ENCODE measurements at regions not wholly inside any gene's neighbourhood (a gene's known extent, or its start where the extent isn't known, plus 50 kb on each side); places are given as distances from the start of the nearest gene placed in this dataset.

DNA sequence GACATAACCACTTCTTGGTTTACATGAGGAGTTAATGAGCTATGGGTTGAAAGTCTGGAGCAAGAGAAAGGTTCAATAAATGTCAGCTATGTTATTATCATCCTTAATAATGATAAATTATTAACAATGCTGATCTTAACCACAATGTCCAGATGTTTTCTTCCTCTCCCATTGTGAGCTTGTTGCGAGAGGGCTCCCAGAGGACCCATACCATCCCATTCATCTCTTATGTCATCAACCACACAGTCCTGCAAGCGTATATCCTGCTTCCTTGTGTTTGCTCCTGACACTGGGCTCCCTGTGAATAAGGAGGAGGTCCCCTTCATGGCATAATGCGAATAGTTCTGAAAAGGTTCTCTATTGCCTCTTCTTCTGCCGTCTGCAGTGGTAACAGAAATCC, 266.8 kb downstream of the TLE3 start:
- no peaks in the 10 kb centered on the region; the same call in 1 of the 2 replicates for H3K27me3 ChIP-seq (ENCODE audit: insufficient read depth, low read length)
- H3K9me3 ChIP-seq (ENCODE audit: low read length) = no peaks in the 10 kb centered on the region
- H3K4me3 ChIP-seq (ENCODE audit: low read depth, low read length, poor library complexity, severe bottlenecking) = no peak overlapping the region
- no peaks in the 10 kb centered on the region for H3F3A ChIP-seq (ENCODE audit: insufficient read depth, low read length)
- no peaks in the 10 kb centered on the region for H4K20me1 ChIP-seq (ENCODE audit: insufficient read depth, low read length)
- H3K79me2 ChIP-seq (ENCODE audit: insufficient read depth, low read length) = no peaks in the 10 kb centered on the region
- TF ChIP-seq CTCF (IDR thresholded peaks at IDR 0.05; ENCODE audit: low read length) = no peak
- peaks cover 22% of the 10 kb centered on the region for H3K4me1 ChIP-seq (ENCODE audit: insufficient read depth, low read length, severe bottlenecking)
- no peaks in the 10 kb centered on the region for H3K9me2 ChIP-seq (ENCODE audit: low read depth, low read length)
- H3K4me2 ChIP-seq (ENCODE audit: low read length) = no peak overlapping the region
- H3K9ac ChIP-seq (ENCODE audit: low read length) = no peak overlapping the region
- no peak overlapping the region for H2AFZ ChIP-seq (ENCODE audit: low read length)
- no peak overlapping the region for H3K27ac ChIP-seq (ENCODE audit: low read depth, low read length, poor library complexity, severe bottlenecking)
- no peaks in the 10 kb centered on the region for H3K36me3 ChIP-seq (ENCODE audit: insufficient read depth, low read length)

GRCh38 chr15:69834267-69834666, 263.4 kb downstream of the TLE3 start:
- Histone ChIP-seq H3K4me2 (ENCODE audit: low read length) (no peak overlapping the region), H3K27ac (ENCODE audit: low read depth, low read length, poor library complexity, severe bottlenecking) (peak overlapping the region; percentile 18), H3K79me2 (ENCODE audit: insufficient read depth, low read length) (no peaks in the 10 kb centered on the region), H4K20me1 (ENCODE audit: insufficient read depth, low read length) (no peaks in the 10 kb centered on the region), H3K4me3 (ENCODE audit: low read depth, low read length, poor library complexity, severe bottlenecking) (no peak overlapping the region), H3K27me3 (ENCODE audit: insufficient read depth, low read length) (no peaks in the 10 kb centered on the region; the same call in 1 of the 2 replicates), H3K36me3 (ENCODE audit: insufficient read depth, low read length) (no peaks in the 10 kb centered on the region), H3F3A (ENCODE audit: insufficient read depth, low read length) (no peaks in the 10 kb centered on the region), H3K9me2 (ENCODE audit: low read depth, low read length) (no peaks in the 10 kb centered on the region), H2AFZ (ENCODE audit: low read length) (no peak overlapping the region), H3K9me3 (ENCODE audit: low read length) (no peaks in the 10 kb centered on the region), H3K9ac (ENCODE audit: low read length) (no peak overlapping the region), H3K4me1 (ENCODE audit: insufficient read depth, low read length, severe bottlenecking) (peaks cover 26% of the 10 kb centered on the region)
- TF ChIP-seq EZH2 (IDR thresholded peaks at IDR 0.05; ENCODE audit: borderline replicate concordance, low read length) (no peak), CTCF (IDR thresholded peaks at IDR 0.05; ENCODE audit: low read length) (no peak)

DNA sequence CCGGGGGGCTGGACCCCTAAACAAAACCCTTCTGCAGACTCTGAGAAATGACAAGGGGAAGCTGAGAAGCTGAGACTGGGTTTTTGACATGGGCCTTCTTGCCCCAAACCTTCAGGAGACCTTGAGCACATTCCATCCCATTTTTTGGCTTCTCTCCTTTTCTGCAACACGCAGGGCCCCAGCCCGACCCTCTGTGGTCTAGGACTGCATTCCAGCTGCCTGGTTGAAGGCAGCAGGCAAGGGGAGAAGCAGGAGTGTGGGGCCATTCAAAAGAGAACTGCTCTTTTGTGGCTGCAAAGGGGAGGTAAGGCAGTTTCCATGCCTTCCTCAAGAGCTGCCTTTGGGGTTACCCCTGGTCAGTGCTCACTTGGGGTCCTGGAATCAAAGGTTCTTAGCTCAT, 263.0 kb downstream of the TLE3 start:
- Histone ChIP-seq H3K9ac (ENCODE audit: low read length) (peak overlapping the region; percentile 0; the same call in 1 of the 2 replicates), H3K9me2 (ENCODE audit: low read depth, low read length) (no peaks in the 10 kb centered on the region), H3K4me2 (ENCODE audit: low read length) (peak overlapping the region; percentile 8; the same call in 1 of the 2 replicates), H3K4me3 (ENCODE audit: low read depth, low read length, poor library complexity, severe bottlenecking) (no peak overlapping the region), H3K27ac (ENCODE audit: low read depth, low read length, poor library complexity, severe bottlenecking) (peak overlapping the region; percentile 18), H3F3A (ENCODE audit: insufficient read depth, low read length) (no peaks in the 10 kb centered on the region), H3K4me1 (ENCODE audit: insufficient read depth, low read length, severe bottlenecking) (peaks cover 26% of the 10 kb centered on the region), H4K20me1 (ENCODE audit: insufficient read depth, low read length) (no peaks in the 10 kb centered on the region), H2AFZ (ENCODE audit: low read length) (no peak overlapping the region), H3K9me3 (ENCODE audit: low read length) (no peaks in the 10 kb centered on the region), H3K79me2 (ENCODE audit: insufficient read depth, low read length) (no peaks in the 10 kb centered on the region), H3K36me3 (ENCODE audit: insufficient read depth, low read length) (no peaks in the 10 kb centered on the region), H3K27me3 (ENCODE audit: insufficient read depth, low read length) (no peaks in the 10 kb centered on the region)
- TF ChIP-seq CTCF (IDR thresholded peaks at IDR 0.05; ENCODE audit: low read length) (no peak), EZH2 (IDR thresholded peaks at IDR 0.05; ENCODE audit: borderline replicate concordance, low read length) (no peak)
